Astrocyte (in vitro differentiated cells and primary cell): ENCODE measurements at regions not wholly inside any gene's neighbourhood (a gene's known extent, or its start where the extent isn't known, plus 50 kb on each side); places are given as distances from the start of the nearest gene placed in this dataset.

Experiments used
- DNase-seq: peaks from one replicate; pipeline ENCODE4 v3.0.0-alpha.2; 2010; ENCODE audit warnings: low read depth
- FAIRE-seq: peaks from 2 replicates; lab custom pipeline; 2011; peaks lifted over from hg19 to GRCh38; lab: Jason Lieb, UNC
- H2AFZ ChIP-seq: 2 replicates; pipeline ENCODE4 v1.6.0; 2012; ENCODE audit warnings: low read depth, low read length, inconsistent platforms
- H3K27ac ChIP-seq: 2 replicates; pipeline ENCODE4 v1.5.1; 2011; ENCODE audit warnings: low read depth, low read length, inconsistent platforms
- H3K27me3 ChIP-seq: 2 replicates; pipeline ENCODE4 v1.6.0; 2011; ENCODE audit warnings: low read length, inconsistent platforms; ENCODE audit not compliant: insufficient read depth
- H3K36me3 ChIP-seq: 2 replicates; pipeline ENCODE4 v1.5.1; 2011; ENCODE audit warnings: low read length, inconsistent platforms; ENCODE audit not compliant: insufficient read depth
- H3K4me1 ChIP-seq: 2 replicates; pipeline ENCODE4 v1.5.1; 2011; ENCODE audit warnings: low read length, inconsistent platforms; ENCODE audit not compliant: insufficient read depth
- H3K4me2 ChIP-seq: 2 replicates; pipeline ENCODE4 v1.6.0; 2012; ENCODE audit warnings: low read length, inconsistent platforms
- H3K4me3 ChIP-seq: 2 replicates; pipeline ENCODE4 v1.5.1; 2011; ENCODE audit warnings: low read depth, mild to moderate bottlenecking, low read length, inconsistent platforms; ENCODE audit not compliant: insufficient read depth
- H3K79me2 ChIP-seq: 2 replicates; pipeline ENCODE4 v1.6.0; 2012; ENCODE audit warnings: mild to moderate bottlenecking, low read length, inconsistent platforms; ENCODE audit not compliant: insufficient read depth
- H3K9ac ChIP-seq: 2 replicates; pipeline ENCODE4 v1.6.0; 2012; ENCODE audit warnings: mild to moderate bottlenecking, low read length, inconsistent platforms
- H3K9me3 ChIP-seq: 2 replicates; pipeline ENCODE4 v1.5.1; 2012; ENCODE audit warnings: low read depth, mild to moderate bottlenecking, low read length, inconsistent platforms; ENCODE audit not compliant: insufficient read depth
- H4K20me1 ChIP-seq: 2 replicates; pipeline ENCODE4 v1.6.0; 2012; ENCODE audit warnings: low read length, inconsistent platforms; ENCODE audit not compliant: insufficient read depth
- H3K27ac Mint-ChIP-seq: one replicate; pipeline ENCODE4 v1.8.0; 2021; ENCODE audit warnings: mild to moderate bottlenecking, mixed read lengths; ENCODE audit not compliant: unreplicated experiment
- H3K27me3 Mint-ChIP-seq: one replicate; pipeline ENCODE4 v1.8.0; 2021; ENCODE audit warnings: low read depth, mixed read lengths; ENCODE audit not compliant: unreplicated experiment
- H3K36me3 Mint-ChIP-seq: one replicate; pipeline ENCODE4 v1.8.0; 2021; ENCODE audit warnings: low read depth, mixed read lengths; ENCODE audit not compliant: unreplicated experiment
- H3K4me1 Mint-ChIP-seq: one replicate; pipeline ENCODE4 v1.8.0; 2021; ENCODE audit warnings: low read depth, mixed read lengths; ENCODE audit not compliant: unreplicated experiment
- H3K4me3 Mint-ChIP-seq: one replicate; pipeline ENCODE4 v1.8.0; 2021; ENCODE audit warnings: mild to moderate bottlenecking, moderate library complexity, mixed read lengths; ENCODE audit not compliant: unreplicated experiment
- H3K9me3 Mint-ChIP-seq: one replicate; pipeline ENCODE4 v1.8.0; 2021; ENCODE audit warnings: mild to moderate bottlenecking, mixed read lengths; ENCODE audit not compliant: unreplicated experiment
- CTCF ChIP-seq: IDR thresholded peaks from 2 replicates; pipeline ENCODE4 v1.5.1; 2011; ENCODE audit warnings: low read depth, mild to moderate bottlenecking, inconsistent platforms, low read length, moderate library complexity; ENCODE audit not compliant: insufficient read depth
- EZH2 ChIP-seq: IDR thresholded peaks from 2 replicates; pipeline ENCODE4 v1.6.1; 2012; ENCODE audit warnings: mild to moderate bottlenecking, low read length, inconsistent platforms; ENCODE audit not compliant: insufficient read depth

DNA sequence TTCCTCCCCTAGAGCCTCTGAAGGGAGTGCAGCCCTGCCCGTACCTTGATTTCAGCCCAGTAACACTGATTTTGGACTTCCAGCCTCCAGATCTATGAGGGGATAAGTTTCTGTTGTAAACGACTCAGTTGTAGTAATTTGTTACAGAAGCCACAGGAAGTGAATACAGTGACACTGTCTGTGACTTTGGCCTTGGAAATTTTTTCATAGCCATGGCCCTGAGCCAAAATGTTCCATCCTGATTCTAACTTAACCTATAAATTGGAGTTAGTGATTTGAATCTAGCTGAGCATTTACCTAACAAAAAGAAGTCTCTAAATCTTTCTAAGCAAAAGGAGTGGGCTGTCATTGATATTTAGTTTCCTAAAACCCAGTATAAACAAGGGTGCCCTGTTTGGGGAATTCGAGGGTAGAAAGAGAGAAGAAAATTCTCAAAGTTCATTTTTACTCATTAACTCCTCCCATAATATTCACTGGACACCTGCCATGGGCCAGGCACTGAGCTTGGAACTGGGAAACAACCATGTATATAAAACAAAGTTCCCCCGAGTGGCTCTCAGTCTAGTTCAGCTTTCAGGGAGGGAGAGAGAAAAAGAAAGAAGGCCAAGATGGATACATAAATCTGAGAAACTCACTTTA is 162.3 kb downstream of the SKIDA1 start:
- Mint-ChIP-seq H3K27me3 (no peaks in the 10 kb centered on the region), H3K4me3 (no peak overlapping the region), H3K27ac (peak overlapping the region; percentile 98), H3K36me3 (peaks cover 2% of the 10 kb centered on the region), H3K9me3 (peaks cover 2% of the 10 kb centered on the region), H3K4me1 (peaks cover 30% of the 10 kb centered on the region)
- no peaks in the 10 kb centered on the region for H3K79me2 ChIP-seq
- H3K4me2 ChIP-seq: peak overlapping the region; percentile 69
- no peaks in the 10 kb centered on the region for H3K27me3 ChIP-seq
- TF ChIP-seq CTCF (no peak), EZH2 (no peak)
- peak overlapping the region; percentile 57 for H3K9ac ChIP-seq
- no peaks in the 10 kb centered on the region for H3K36me3 ChIP-seq
- H3K4me3 ChIP-seq: no peak overlapping the region
- H2AFZ ChIP-seq: no peak overlapping the region
- no peaks in the 10 kb centered on the region for H3K9me3 ChIP-seq
- DNase-seq (no peak), FAIRE-seq (peak; percentile 37)
- peak overlapping the region; percentile 90 for H3K27ac ChIP-seq
- no peaks in the 10 kb centered on the region for H4K20me1 ChIP-seq
- H3K4me1 ChIP-seq: peaks cover 24% of the 10 kb centered on the region

- Histone ChIP-seq H3K9me3 (no peaks in the 10 kb centered on the region), H3K79me2 (no peaks in the 10 kb centered on the region), H3K36me3 (no peaks in the 10 kb centered on the region), H3K4me3 (no peak overlapping the region), H4K20me1 (no peaks in the 10 kb centered on the region), H3K9ac (no peak overlapping the region), H3K27me3 (no peaks in the 10 kb centered on the region), H2AFZ (no peak overlapping the region), H3K27ac (no peak overlapping the region), H3K4me1 (peaks cover 11% of the 10 kb centered on the region), H3K4me2 (no peak overlapping the region)
- TF ChIP-seq CTCF: no peak
- no peak for TF ChIP-seq EZH2
- DNase-seq (no peak), FAIRE-seq (no peak)
- H3K4me3 Mint-ChIP-seq: no peak overlapping the region
- H3K4me1 Mint-ChIP-seq: peaks cover 21% of the 10 kb centered on the region
- H3K9me3 Mint-ChIP-seq: no peaks in the 10 kb centered on the region
- no peak overlapping the region for H3K27ac Mint-ChIP-seq
- no peaks in the 10 kb centered on the region for H3K36me3 Mint-ChIP-seq
- no peaks in the 10 kb centered on the region for H3K27me3 Mint-ChIP-seq
Observed at GRCh38 chr10:21359202-21359601, 166.3 kb downstream of the SKIDA1 start.

DNA sequence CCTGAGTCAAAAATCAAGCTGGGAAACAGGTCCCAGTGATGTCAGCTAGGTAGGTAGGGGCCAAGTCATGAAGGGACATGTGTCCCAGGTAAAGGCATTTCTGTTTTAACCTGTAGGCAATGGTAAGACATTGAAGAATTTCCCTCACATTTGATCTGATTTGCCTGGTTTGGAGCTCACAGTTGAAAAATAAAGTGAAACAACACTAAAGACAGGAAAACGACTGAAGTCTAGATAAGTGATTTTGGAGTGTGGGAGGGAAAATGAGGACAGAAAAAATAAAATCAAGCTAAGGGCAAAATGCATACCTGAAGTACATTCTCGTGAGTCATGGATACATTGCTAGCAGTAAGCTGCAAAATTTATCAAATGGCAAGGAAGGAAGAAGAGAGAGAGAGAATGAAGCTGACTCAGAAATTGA is 169.9 kb downstream of the SKIDA1 start:
- peaks cover 7% of the 10 kb centered on the region for H3K4me1 Mint-ChIP-seq
- H3K27ac ChIP-seq: no peak overlapping the region
- no peaks in the 10 kb centered on the region for H3K36me3 ChIP-seq
- no peak overlapping the region for H2AFZ ChIP-seq
- no peaks in the 10 kb centered on the region for H3K27me3 ChIP-seq
- peak overlapping the region; percentile 37 for H3K4me2 ChIP-seq
- H3K79me2 ChIP-seq: no peaks in the 10 kb centered on the region
- H3K27me3 Mint-ChIP-seq: no peaks in the 10 kb centered on the region
- DNase-seq (peak; percentile 80), FAIRE-seq (no peak)
- no peaks in the 10 kb centered on the region for H3K9me3 ChIP-seq
- peaks cover under 1% of the 10 kb centered on the region for H3K4me1 ChIP-seq
- no peak overlapping the region for H3K4me3 ChIP-seq
- H3K36me3 Mint-ChIP-seq: no peaks in the 10 kb centered on the region
- H3K4me3 Mint-ChIP-seq: no peak overlapping the region
- H4K20me1 ChIP-seq: no peaks in the 10 kb centered on the region
- no peaks in the 10 kb centered on the region for H3K9me3 Mint-ChIP-seq
- no peak overlapping the region for H3K9ac ChIP-seq
- no peak for TF ChIP-seq EZH2
- TF ChIP-seq CTCF: no peak
- no peak overlapping the region for H3K27ac Mint-ChIP-seq
